ENCODE measurements at regions not wholly inside any gene's neighbourhood (a gene's known extent, or its start where the extent isn't known, plus 50 kb on each side); places are given as distances from the start of the nearest gene placed in this dataset.

DNA sequence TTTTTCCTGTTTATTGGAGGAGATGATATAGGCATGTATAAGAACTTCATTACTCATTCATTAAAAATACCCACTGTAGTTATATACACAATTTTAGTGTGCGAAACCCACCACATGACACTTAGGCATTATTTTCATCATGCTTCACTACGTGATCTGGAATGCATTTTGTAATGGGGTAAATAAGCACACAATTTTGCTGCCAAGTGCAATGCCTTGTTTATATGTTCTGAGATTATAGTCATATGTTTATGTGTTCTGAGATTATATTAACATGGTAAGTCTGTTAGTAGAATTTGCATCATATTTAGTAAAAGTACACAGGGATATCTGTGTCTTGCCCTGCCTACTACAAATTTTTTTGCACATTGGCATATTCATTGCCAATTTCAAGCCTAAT is 1123.0 kb downstream of the LRFN5 start:
- Histone ChIP-seq H3K27me3 (no peaks in the 10 kb centered on the region), H3K9me3 (no peaks in the 10 kb centered on the region), H3K4me1 (no peaks in the 10 kb centered on the region), H3K4me3 (ENCODE audit: low read depth, low read length) (no peak overlapping the region), H3K36me3 (no peaks in the 10 kb centered on the region)
- TF ChIP-seq, protein P1, sequence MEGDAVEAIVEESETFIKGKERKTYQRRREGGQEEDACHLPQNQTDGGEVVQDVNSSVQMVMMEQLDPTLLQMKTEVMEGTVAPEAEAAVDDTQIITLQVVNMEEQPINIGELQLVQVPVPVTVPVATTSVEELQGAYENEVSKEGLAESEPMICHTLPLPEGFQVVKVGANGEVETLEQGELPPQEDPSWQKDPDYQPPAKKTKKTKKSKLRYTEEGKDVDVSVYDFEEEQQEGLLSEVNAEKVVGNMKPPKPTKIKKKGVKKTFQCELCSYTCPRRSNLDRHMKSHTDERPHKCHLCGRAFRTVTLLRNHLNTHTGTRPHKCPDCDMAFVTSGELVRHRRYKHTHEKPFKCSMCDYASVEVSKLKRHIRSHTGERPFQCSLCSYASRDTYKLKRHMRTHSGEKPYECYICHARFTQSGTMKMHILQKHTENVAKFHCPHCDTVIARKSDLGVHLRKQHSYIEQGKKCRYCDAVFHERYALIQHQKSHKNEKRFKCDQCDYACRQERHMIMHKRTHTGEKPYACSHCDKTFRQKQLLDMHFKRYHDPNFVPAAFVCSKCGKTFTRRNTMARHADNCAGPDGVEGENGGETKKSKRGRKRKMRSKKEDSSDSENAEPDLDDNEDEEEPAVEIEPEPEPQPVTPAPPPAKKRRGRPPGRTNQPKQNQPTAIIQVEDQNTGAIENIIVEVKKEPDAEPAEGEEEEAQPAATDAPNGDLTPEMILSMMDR (IDR thresholded peaks at IDR 0.05; ENCODE audit: low read depth, low read length), result no peak
- DNase-seq, result no peak

DNA sequence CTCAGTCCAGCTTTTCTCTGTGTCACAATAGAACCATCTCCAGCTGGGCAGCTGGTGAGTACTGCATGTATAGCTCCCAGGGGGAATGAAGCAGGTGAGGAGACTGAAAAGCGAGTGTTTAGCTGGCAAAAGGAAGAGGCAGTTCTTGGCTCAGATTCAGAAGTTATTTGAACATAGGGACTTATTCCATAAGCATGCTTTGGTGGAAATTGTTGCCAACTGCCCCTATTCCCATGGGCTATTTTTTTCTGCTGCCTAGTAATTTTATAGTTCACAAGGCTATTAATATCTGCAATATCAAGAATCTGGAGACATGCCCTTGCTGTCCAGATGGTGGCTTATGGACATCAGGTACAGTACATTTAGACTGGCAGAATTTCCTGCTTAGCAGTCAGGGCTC is 1112.7 kb downstream of the LRFN5 start:
- H3K36me3 ChIP-seq, result no peaks in the 10 kb centered on the region
- no peak for DNase-seq

DNA sequence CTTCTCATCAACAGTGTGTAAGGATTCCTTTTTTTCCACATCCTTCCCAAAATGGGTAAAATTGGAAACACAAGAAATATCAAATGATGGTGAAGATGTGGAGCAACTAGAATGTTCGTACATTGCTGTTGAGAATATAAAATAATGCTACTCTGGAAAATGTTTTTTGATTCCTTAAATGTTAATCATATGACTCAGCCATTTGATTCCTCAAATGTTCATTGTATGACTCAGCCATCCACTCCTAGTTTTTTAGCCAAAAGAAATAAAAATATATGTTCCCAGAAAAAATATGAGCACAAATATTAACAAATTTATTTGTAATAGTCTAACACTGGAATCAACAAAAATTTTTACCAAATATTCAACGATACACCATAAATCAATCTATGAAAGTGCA is 1108.6 kb downstream of the LRFN5 start:
- no peak for DNase-seq
- H3K9me3 ChIP-seq, result no peaks in the 10 kb centered on the region

More for the DNA sequence above, 1112.7 kb downstream of the LRFN5 start:
- H3K27me3 ChIP-seq, result no peaks in the 10 kb centered on the region
- H3K9me3 ChIP-seq, result no peaks in the 10 kb centered on the region
- TF ChIP-seq, protein P1 (IDR thresholded peaks at IDR 0.05; ENCODE audit: low read depth, low read length), result no peak
- no peaks in the 10 kb centered on the region for H3K4me1 ChIP-seq
- no peak overlapping the region for H3K4me3 ChIP-seq (ENCODE audit: low read depth, low read length)

DNA sequence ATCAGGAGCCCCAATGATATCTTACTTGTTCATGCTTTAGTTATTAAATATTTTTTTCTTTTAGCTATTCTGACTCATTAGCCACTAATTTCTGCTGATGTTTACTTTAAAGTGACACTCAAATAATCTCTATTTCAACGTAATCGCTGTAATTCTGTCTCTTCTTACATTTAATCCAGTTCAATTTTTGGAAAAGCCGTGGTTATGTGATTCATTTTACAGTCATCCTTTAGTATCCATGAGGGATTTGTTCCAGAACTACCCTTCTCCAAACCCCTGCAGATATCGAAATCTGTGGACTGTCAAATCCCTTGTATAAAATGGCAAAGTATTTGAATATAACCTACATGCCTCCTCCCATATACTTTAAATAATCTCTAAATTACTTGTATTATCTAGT is 1103.4 kb downstream of the LRFN5 start:
- no peaks in the 10 kb centered on the region for H3K36me3 ChIP-seq
- no peaks in the 10 kb centered on the region for H3K27me3 ChIP-seq
- H3K9me3 ChIP-seq, result no peaks in the 10 kb centered on the region
- H3K4me3 ChIP-seq (ENCODE audit: low read depth, low read length), result no peak overlapping the region
- H3K4me1 ChIP-seq, result no peaks in the 10 kb centered on the region
- TF ChIP-seq, protein P1 (IDR thresholded peaks at IDR 0.05; ENCODE audit: low read depth, low read length), result no peak
- DNase-seq, result no peak

More for the DNA sequence above, 1108.6 kb downstream of the LRFN5 start:
- TF ChIP-seq, protein P1 (IDR thresholded peaks at IDR 0.05; ENCODE audit: low read depth, low read length), result no peak
- H3K27me3 ChIP-seq, result no peaks in the 10 kb centered on the region
- no peak overlapping the region for H3K4me3 ChIP-seq (ENCODE audit: low read depth, low read length)
- no peaks in the 10 kb centered on the region for H3K36me3 ChIP-seq
- H3K4me1 ChIP-seq, result no peaks in the 10 kb centered on the region

DNA sequence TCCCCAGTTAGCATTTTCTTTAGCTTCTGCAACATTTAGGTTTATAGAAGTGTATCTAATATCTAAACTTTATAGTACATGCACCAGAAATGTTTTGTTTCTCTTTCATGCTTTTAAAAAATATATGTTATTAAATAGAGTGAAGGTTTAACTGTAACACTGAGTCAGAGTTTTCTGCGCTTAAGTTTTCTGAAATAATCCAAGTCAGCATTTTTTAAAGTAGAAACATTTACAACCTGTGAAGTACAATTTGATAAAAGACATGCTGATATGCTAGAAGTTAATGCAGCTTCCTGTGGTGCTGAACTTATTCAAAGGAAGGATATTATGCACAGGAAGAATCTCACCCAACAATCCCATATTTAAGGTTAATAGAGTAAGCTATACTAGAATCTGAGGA is 1096.8 kb downstream of the LRFN5 start:
- H3K27me3 ChIP-seq, result no peaks in the 10 kb centered on the region
- DNase-seq, result no peak
- no peak overlapping the region for H3K4me3 ChIP-seq (ENCODE audit: low read depth, low read length)
- no peaks in the 10 kb centered on the region for H3K36me3 ChIP-seq
- H3K4me1 ChIP-seq, result no peaks in the 10 kb centered on the region
- TF ChIP-seq, protein P1 (IDR thresholded peaks at IDR 0.05; ENCODE audit: low read depth, low read length), result no peak
- H3K9me3 ChIP-seq, result no peaks in the 10 kb centered on the region

DNA sequence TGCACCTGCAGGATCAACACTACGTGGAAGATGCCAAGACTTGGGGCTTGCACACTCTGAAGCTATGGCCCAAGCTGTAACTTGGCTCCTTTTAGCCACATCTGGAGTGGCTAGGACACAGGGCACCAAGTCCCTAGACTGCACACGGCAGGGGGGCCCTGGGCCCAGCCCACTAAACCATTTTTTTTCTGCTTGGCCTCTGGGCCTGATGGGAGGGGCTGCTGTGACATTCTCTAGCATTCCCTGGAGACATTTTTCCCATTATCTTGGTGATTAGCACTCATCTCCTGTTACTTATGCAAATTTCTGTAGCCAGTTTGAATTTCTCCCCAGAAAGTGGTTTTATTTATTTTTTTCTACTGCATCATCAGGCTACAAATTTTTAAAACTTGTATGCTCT is 1080.7 kb downstream of the LRFN5 start:
- H3K36me3 ChIP-seq, result no peaks in the 10 kb centered on the region
- no peaks in the 10 kb centered on the region for H3K4me1 ChIP-seq
- no peak overlapping the region for H3K4me3 ChIP-seq (ENCODE audit: low read depth, low read length)
- H3K27me3 ChIP-seq, result no peaks in the 10 kb centered on the region
- DNase-seq, result no peak
- TF ChIP-seq, protein P1 (IDR thresholded peaks at IDR 0.05; ENCODE audit: low read depth, low read length), result no peak
- no peaks in the 10 kb centered on the region for H3K9me3 ChIP-seq

Measured in BE2C (cell line).